ENCODE measurements at regions not wholly inside any gene's neighbourhood (a gene's known extent, or its start where the extent isn't known, plus 50 kb on each side); places are given as distances from the start of the nearest gene placed in this dataset.

DNA sequence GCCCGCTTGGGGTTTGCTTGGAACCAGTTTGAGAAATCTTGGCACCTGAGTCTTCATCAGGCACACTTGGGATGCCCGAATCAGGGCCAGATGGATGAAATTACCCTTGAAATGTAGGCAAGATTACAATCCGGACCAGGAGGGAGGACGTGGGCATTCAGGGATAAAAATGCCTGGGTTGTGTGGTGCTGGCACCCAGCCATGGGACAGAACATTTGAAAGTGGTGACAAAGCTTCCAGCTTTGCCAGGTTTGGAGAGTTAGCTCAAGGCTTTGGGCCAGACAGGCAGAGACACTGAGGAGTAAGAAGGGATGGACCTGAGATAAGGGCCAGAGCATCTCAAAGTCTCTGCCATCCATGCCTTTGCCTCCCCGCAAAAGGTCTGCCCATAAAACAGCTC, 182.2 kb downstream of the TTC32 start (continued):
- TF ChIP-seq TBL1XR1 (IDR thresholded peaks at IDR 0.05; ENCODE audit: low read depth, low read length) = no peak
- TF ChIP-seq LARP7 (IDR thresholded peaks at IDR 0.05) = no peak
- TF ChIP-seq NR2C2 (IDR thresholded peaks at IDR 0.05; ENCODE audit: borderline replicate concordance, control insufficient read depth, insufficient read length, low read depth) = no peak
- no peak for TF ChIP-seq KDM1A (IDR thresholded peaks at IDR 0.05; ENCODE audit: borderline replicate concordance)

DNA sequence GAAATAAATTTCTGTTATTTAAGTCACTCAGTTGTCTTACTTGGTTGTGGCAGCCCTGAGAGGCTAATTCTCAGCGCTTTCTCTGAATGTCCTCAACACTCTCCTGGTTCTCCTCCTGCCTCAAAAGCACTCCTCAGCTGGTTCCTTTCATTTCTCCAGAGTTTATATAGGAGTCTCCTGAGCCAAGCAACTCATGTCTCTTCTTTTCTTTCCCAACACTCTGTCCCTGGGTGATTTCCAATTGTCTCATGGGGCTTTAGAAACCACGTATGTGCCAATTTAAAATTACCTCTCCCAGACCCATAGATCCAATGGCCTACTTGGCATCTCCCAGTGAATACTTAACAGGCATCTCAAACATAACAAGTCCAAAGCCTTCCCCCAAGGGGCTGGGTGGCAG, 184.3 kb downstream of the TTC32 start:
- Histone ChIP-seq H3K4me1 (ENCODE audit: control insufficient read depth, insufficient read depth, low read length) (no peaks in the 10 kb centered on the region), H3K36me3 (ENCODE audit: control insufficient read depth in 2 of 2, insufficient read depth in 2 of 2, low read length in 1 of 2) (no peaks in the 10 kb centered on the region), H3K27ac (ENCODE audit: control insufficient read depth, insufficient read depth) (no peak overlapping the region), H3K27me3 (replicated peaks in 1 of 2; ENCODE audit: control insufficient read depth in 2 of 2, insufficient read depth in 2 of 2, low read length in 1 of 2) (no peaks in the 10 kb centered on the region), H4K20me1 (ENCODE audit: control insufficient read depth, insufficient read depth) (no peaks in the 10 kb centered on the region), H3K4me3 (no peak overlapping the region), H3K4me2 (ENCODE audit: control insufficient read depth, insufficient read depth) (no peak overlapping the region), H3K9me3 (replicated peaks; ENCODE audit: control insufficient read depth, insufficient read depth, low read length) (no peaks in the 10 kb centered on the region), H2AFZ (ENCODE audit: control insufficient read depth, low read depth, low read length) (no peak overlapping the region), H3K9ac (ENCODE audit: control insufficient read depth, insufficient read depth, low read length) (no peak overlapping the region), H3K79me2 (ENCODE audit: control insufficient read depth, insufficient read depth, low read length) (no peaks in the 10 kb centered on the region)
- CTCF ChIA-PET = no interaction called here
- FAIRE-seq (no peak), DNase-seq (ENCODE audit: low read depth, low spot score) (no peak), ATAC-seq (no peak)
- intact Hi-C loops (cut with micrococcal nuclease; ENCODE audit: unreplicated experiment) (no loop called here), in situ Hi-C loops (cut with MboI) (no loop called here)
- BruUV-seq (replicated peaks) = no TSS peak
- POLR2A ChIA-PET = no interaction called here
- SMC1A ChIA-PET (ENCODE audit: uncharacterized antibody, unreplicated experiment) = no interaction called here
- TF ChIP-seq E4F1 (IDR thresholded peaks at IDR 0.05; ENCODE audit: borderline replicate concordance, partially characterized antibody) (no peak), RUNX3 (IDR thresholded peaks at IDR 0.05; ENCODE audit: low read length) (no peak), SUPT20H (IDR thresholded peaks at IDR 0.05; ENCODE audit: borderline replicate concordance, control insufficient read depth, low read depth, low read length) (no peak), JUNB (IDR thresholded peaks at IDR 0.05) (no peak), MTA2 (IDR thresholded peaks at IDR 0.05; ENCODE audit: low read depth) (no peak), IKZF1 (conservative IDR thresholded peaks at IDR 0.05) (no peak), MYC (IDR thresholded peaks at IDR 0.05; ENCODE audit: insufficient read depth, insufficient read length, insufficient replicate concordance, low read length, severe bottlenecking) (no peak), CBX3 (IDR thresholded peaks at IDR 0.05; ENCODE audit: borderline replicate concordance, low read depth) (no peak), ATF2 (IDR thresholded peaks at IDR 0.05; ENCODE audit: low read length) (no peak), ZSCAN29 (IDR thresholded peaks at IDR 0.05) (no peak)
- TF ChIP-seq, protein P1, sequence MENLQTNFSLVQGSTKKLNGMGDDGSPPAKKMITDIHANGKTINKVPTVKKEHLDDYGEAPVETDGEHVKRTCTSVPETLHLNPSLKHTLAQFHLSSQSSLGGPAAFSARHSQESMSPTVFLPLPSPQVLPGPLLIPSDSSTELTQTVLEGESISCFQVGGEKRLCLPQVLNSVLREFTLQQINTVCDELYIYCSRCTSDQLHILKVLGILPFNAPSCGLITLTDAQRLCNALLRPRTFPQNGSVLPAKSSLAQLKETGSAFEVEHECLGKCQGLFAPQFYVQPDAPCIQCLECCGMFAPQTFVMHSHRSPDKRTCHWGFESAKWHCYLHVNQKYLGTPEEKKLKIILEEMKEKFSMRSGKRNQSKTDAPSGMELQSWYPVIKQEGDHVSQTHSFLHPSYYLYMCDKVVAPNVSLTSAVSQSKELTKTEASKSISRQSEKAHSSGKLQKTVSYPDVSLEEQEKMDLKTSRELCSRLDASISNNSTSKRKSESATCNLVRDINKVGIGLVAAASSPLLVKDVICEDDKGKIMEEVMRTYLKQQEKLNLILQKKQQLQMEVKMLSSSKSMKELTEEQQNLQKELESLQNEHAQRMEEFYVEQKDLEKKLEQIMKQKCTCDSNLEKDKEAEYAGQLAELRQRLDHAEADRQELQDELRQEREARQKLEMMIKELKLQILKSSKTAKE (IDR thresholded peaks at IDR 0.05; ENCODE audit: low read depth, poor library complexity, severe bottlenecking) = no peak
- RAD21 ChIA-PET (ENCODE audit: unreplicated experiment) = no interaction called here
- WGBS (ENCODE audit: insufficient coverage, insufficient replicate concordance, low lambda C conversion rate, missing lambda C conversion rate) = 19% methylated on average over 2 of the region's 2 CpGs

Data from GM12878 (cell line).